Liver (tissue), 8 donors: ENCODE measurements at regions not wholly inside any gene's neighbourhood (a gene's known extent, or its start where the extent isn't known, plus 50 kb on each side); places are given as distances from the start of the nearest gene placed in this dataset.

Experiments used
- DNase-seq: peaks from one replicate; pipeline ENCODE4 v3.0.0-alpha.2; 2017; ENCODE audit warnings: low spot score
- H3K27ac ChIP-seq, 2 donors: one replicate each; pipeline ENCODE4 v1.7.0; 2013; ENCODE audit warnings: inconsistent platforms in 2 of 2, low read length in 2 of 2, control low read depth in 1 of 2, low read depth in 1 of 2, mild to moderate bottlenecking in 1 of 2
- H3K27me3 ChIP-seq, 4 donors: one replicate each; pipeline versions ENCODE4 v1.6.1 to v1.7.0; 2013; ENCODE audit warnings: low read length in 3 of 4, inconsistent platforms in 1 of 4, mild to moderate bottlenecking in 1 of 4, moderate library complexity in 1 of 4; ENCODE audit not compliant: control insufficient read depth in 4 of 4, insufficient read depth in 4 of 4
- H3K36me3 ChIP-seq, 4 donors: one replicate each; pipeline versions ENCODE4 v1.6.1 to v1.7.0; 2013; ENCODE audit warnings: low read length in 3 of 4, mild to moderate bottlenecking in 3 of 4, low read depth in 1 of 4, moderate library complexity in 1 of 4; ENCODE audit not compliant: control insufficient read depth in 4 of 4, insufficient read depth in 3 of 4
- H3K4me1 ChIP-seq, 4 donors: one replicate each; pipeline versions ENCODE4 v1.6.1 to v1.7.0; 2013; ENCODE audit warnings: low read length in 3 of 4, mild to moderate bottlenecking in 3 of 4, moderate library complexity in 1 of 4; ENCODE audit not compliant: control insufficient read depth in 4 of 4, insufficient read depth in 4 of 4
- H3K4me3 ChIP-seq, 3 donors: one replicate each; pipeline versions ENCODE4 v1.6.1 to v1.7.0; 2013; ENCODE audit warnings: low read length in 3 of 3, control low read depth in 1 of 3, low read depth in 1 of 3, mild to moderate bottlenecking in 1 of 3
- H3K9ac ChIP-seq, 2 donors: one replicate each; pipeline ENCODE4 v1.7.0; 2013; ENCODE audit warnings: low read length in 2 of 2, mild to moderate bottlenecking in 2 of 2, moderate library complexity in 2 of 2, control low read depth in 1 of 2, low read depth in 1 of 2
- H3K9me3 ChIP-seq, 4 donors: one replicate each; pipeline versions ENCODE4 v1.6.1 to v1.7.0; 2013; ENCODE audit warnings: low read length in 3 of 4; ENCODE audit not compliant: control insufficient read depth in 4 of 4
- EGR1 ChIP-seq, 2 donors: IDR thresholded peaks; 2 replicates each; pipeline ENCODE4 v1.6.1; 2016 to 2018; ENCODE audit warnings: antibody characterized with exemption in 2 of 2, low read depth in 2 of 2
- FOXA1 ChIP-seq: IDR thresholded peaks from 2 replicates; pipeline ENCODE4 v1.6.1; 2016; ENCODE audit warnings: antibody characterized with exemption
- FOXA2 ChIP-seq: IDR thresholded peaks from 2 replicates; pipeline ENCODE4 v1.6.1; 2016; ENCODE audit warnings: antibody characterized with exemption
- GABPA ChIP-seq, 2 donors: IDR thresholded peaks in 1 of 2; conservative IDR thresholded peaks in 1 of 2; 2 replicates each; pipeline ENCODE4 v1.6.1; 2016; ENCODE audit warnings: antibody characterized with exemption in 2 of 2, mild to moderate bottlenecking in 1 of 2, moderate library complexity in 1 of 2
- HNF4A ChIP-seq, 2 donors: conservative IDR thresholded peaks; 2 replicates each; pipeline ENCODE4 v1.6.1; 2016; ENCODE audit warnings: antibody characterized with exemption in 2 of 2, mild to moderate bottlenecking in 2 of 2
- HNF4G ChIP-seq: IDR thresholded peaks from 2 replicates; pipeline ENCODE4 v1.6.1; 2016; ENCODE audit warnings: antibody characterized with exemption
- MAX ChIP-seq: IDR thresholded peaks from 2 replicates; pipeline ENCODE4 v1.6.1; 2016; ENCODE audit warnings: antibody characterized with exemption
- NR2F2 ChIP-seq: IDR thresholded peaks from 2 replicates; pipeline ENCODE4 v1.6.1; 2016; ENCODE audit warnings: antibody characterized with exemption
- RAD21 ChIP-seq, 2 donors: IDR thresholded peaks; 2 replicates each; pipeline ENCODE4 v1.6.1; 2016; ENCODE audit warnings: antibody characterized with exemption in 2 of 2, mild to moderate bottlenecking in 2 of 2
- REST ChIP-seq: IDR thresholded peaks from 2 replicates; pipeline ENCODE4 v1.6.1; 2016; ENCODE audit warnings: antibody characterized with exemption, mild to moderate bottlenecking
- RXRA ChIP-seq, 2 donors: IDR thresholded peaks; 2 replicates each; pipeline ENCODE4 v1.6.1; 2017 to 2018; ENCODE audit warnings: antibody characterized with exemption in 2 of 2, mild to moderate bottlenecking in 1 of 2
- SP1 ChIP-seq: IDR thresholded peaks from 2 replicates; pipeline ENCODE4 v1.6.1; 2018; ENCODE audit warnings: antibody characterized with exemption, mild to moderate bottlenecking
- TAF1 ChIP-seq: conservative IDR thresholded peaks from 2 replicates; pipeline ENCODE4 v1.6.1; 2016; ENCODE audit warnings: antibody characterized with exemption, mild to moderate bottlenecking
- YY1 ChIP-seq: IDR thresholded peaks from 2 replicates; pipeline ENCODE4 v1.6.1; 2016; ENCODE audit warnings: antibody characterized with exemption, mild to moderate bottlenecking
- ZBTB33 ChIP-seq: IDR thresholded peaks from 2 replicates; pipeline ENCODE4 v1.6.1; 2016; ENCODE audit warnings: antibody characterized with exemption
- WGBS: extraction: QIAGEN DNeasy Blood & Tissue Kit; methylation state at CpG from one replicate; pipeline ENCODE4 v1.1.7; 2013; 5-methylcytosine and 5-hydroxymethylcytosine counted together
- TF ChIP-seq, protein P1 (sequence below): fragments of 150-350 bp; IDR thresholded peaks from 2 replicates; pipeline ENCODE4 v1.5.1; 2017; ENCODE audit warnings: improper control_type of control experiment, low read depth, low read length; ENCODE audit not compliant: missing input control
- donor health status: healthy.
- donor health status: healthy.
- donor health status: healthy.
- donor health status: healthy.
- donor health status: healthy.

DNA sequence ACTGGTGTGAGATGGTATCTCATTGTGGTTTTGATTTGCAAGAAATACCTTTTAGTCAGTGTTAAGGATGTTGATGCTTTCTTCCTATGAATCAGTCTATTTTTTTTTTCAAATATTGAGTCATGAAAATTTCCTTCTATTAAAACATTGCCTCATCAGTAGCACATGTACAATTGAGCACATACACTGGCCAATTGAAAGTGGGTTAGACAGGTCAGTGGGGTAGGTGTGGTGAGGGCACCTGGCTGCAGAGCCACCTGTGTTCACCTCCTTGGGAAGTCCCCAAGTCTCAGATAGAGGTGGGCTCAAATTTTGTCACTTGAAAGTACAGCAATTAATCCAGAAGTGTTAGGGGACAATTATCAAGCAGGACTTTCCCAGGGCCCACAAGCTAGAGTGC is 243.7 kb downstream of the SPRY1 start:
- Histone ChIP-seq H3K4me3 (no peak overlapping the region), H3K4me1 (no peaks in the 10 kb centered on the region), H3K36me3 (no peaks in the 10 kb centered on the region), H3K27ac (no peak overlapping the region), H3K9me3 (no peaks in the 10 kb centered on the region), H3K27me3 (no peaks in the 10 kb centered on the region), H3K9ac (no peak overlapping the region)
- TF ChIP-seq REST (no peak), TAF1 (no peak), YY1 (no peak), FOXA1 (no peak), GABPA (IDR thresholded peaks at IDR 0.05 in 1 of 2, conservative IDR thresholded peaks at IDR 0.05 in 1 of 2) (no peak), FOXA2 (no peak), SP1 (no peak), RXRA (IDR thresholded peaks at IDR 0.05) (no peak), MAX (no peak), ZBTB33 (no peak), RAD21 (IDR thresholded peaks at IDR 0.05) (no peak), HNF4A (conservative IDR thresholded peaks at IDR 0.05) (no peak), HNF4G (no peak), NR2F2 (no peak)
- TF ChIP-seq, protein P1, sequence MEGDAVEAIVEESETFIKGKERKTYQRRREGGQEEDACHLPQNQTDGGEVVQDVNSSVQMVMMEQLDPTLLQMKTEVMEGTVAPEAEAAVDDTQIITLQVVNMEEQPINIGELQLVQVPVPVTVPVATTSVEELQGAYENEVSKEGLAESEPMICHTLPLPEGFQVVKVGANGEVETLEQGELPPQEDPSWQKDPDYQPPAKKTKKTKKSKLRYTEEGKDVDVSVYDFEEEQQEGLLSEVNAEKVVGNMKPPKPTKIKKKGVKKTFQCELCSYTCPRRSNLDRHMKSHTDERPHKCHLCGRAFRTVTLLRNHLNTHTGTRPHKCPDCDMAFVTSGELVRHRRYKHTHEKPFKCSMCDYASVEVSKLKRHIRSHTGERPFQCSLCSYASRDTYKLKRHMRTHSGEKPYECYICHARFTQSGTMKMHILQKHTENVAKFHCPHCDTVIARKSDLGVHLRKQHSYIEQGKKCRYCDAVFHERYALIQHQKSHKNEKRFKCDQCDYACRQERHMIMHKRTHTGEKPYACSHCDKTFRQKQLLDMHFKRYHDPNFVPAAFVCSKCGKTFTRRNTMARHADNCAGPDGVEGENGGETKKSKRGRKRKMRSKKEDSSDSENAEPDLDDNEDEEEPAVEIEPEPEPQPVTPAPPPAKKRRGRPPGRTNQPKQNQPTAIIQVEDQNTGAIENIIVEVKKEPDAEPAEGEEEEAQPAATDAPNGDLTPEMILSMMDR: no peak
- DNase-seq: no peak

DNA sequence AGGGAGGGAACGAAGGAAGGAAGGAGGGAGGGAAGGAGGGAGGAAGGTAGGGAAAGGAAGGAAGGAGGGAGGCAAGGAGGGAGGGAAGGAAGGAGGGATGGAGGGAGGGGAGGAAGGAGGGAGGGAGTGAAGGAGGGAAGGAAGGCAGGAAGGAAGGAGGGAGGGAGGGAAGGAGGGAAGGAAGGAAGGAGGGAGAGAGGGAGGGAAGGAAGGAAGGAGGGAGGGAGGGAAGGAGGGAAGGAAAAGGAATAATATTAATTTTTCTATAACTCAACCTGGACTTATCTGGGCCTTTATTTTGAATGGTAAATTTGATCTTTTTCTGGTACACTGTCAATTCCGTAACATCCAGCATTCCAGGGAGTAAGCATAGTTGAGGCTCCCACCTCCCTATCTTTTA is 244.2 kb downstream of the SPRY1 start:
- 97% methylated on average over 2 of the region's 2 CpGs for WGBS
- no peak overlapping the region for H3K4me3 ChIP-seq
- no peak overlapping the region for H3K27ac ChIP-seq
- no peaks in the 10 kb centered on the region for H3K9me3 ChIP-seq
- no peak for DNase-seq
- no peaks in the 10 kb centered on the region for H3K4me1 ChIP-seq
- H3K36me3 ChIP-seq: no peaks in the 10 kb centered on the region
- H3K27me3 ChIP-seq: no peaks in the 10 kb centered on the region
- no peak overlapping the region for H3K9ac ChIP-seq
- TF ChIP-seq, protein P1: no peak
- TF ChIP-seq EGR1 (IDR thresholded peaks at IDR 0.05; ENCODE audit: low read depth in 2 of 2) (no peak), MAX (no peak), SP1 (no peak), FOXA1 (no peak)
